ENCODE measurements at regions not wholly inside any gene's neighbourhood (a gene's known extent, or its start where the extent isn't known, plus 50 kb on each side); places are given as distances from the start of the nearest gene placed in this dataset.

DNA sequence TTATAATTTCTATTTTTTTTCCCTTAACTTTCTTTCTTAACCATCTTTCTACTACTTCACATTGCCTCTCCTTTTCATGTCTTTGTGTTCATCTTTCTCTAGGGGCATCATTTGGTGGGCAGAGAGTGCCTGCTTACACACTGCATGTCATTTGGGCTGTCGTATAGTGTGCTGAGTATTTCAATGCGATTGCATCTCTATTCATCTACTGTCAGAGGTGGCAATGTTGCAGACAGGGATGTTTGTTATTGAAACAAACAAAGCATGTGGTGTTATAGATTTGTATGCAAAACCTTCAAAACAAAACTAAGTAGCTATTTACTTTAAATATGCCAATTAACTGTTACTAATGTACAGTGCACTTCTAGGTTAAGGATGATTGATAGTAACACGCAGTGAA, 141.1 kb upstream of the MEF2C start:
- Histone ChIP-seq H3K4me1 (ENCODE audit: control insufficient read depth, insufficient read depth, low read length) (no peaks in the 10 kb centered on the region), H3K4me3 (ENCODE audit: low read depth in 2 of 2, low read length in 2 of 2) (no peak overlapping the region), H3K27ac (ENCODE audit: low read length) (no peak overlapping the region), H3K9me3 (ENCODE audit: control insufficient read depth, insufficient read depth, low read depth, low read length) (no peaks in the 10 kb centered on the region), H3K27me3 (ENCODE audit: control insufficient read depth, insufficient read depth, low read length) (no peaks in the 10 kb centered on the region), H3K36me3 (ENCODE audit: control insufficient read depth, insufficient read depth, low read length) (no peaks in the 10 kb centered on the region)
- in situ Hi-C loops (cut with HindIII; ENCODE audit: low pct_unique_long_range_greater_than_20kb, low sequenced_read_pairs), result no loop called here
- CTCF ChIA-PET, result no interaction called here
- ATAC-seq, result no peak
- intact Hi-C loops (cut with micrococcal nuclease; ENCODE audit: unreplicated experiment), result no loop called here
- POLR2A ChIA-PET, result no interaction called here
- no peak for TF ChIP-seq TCF7L2 (IDR thresholded peaks at IDR 0.05; ENCODE audit: low read depth, low read length)
- TF ChIP-seq, protein P1, sequence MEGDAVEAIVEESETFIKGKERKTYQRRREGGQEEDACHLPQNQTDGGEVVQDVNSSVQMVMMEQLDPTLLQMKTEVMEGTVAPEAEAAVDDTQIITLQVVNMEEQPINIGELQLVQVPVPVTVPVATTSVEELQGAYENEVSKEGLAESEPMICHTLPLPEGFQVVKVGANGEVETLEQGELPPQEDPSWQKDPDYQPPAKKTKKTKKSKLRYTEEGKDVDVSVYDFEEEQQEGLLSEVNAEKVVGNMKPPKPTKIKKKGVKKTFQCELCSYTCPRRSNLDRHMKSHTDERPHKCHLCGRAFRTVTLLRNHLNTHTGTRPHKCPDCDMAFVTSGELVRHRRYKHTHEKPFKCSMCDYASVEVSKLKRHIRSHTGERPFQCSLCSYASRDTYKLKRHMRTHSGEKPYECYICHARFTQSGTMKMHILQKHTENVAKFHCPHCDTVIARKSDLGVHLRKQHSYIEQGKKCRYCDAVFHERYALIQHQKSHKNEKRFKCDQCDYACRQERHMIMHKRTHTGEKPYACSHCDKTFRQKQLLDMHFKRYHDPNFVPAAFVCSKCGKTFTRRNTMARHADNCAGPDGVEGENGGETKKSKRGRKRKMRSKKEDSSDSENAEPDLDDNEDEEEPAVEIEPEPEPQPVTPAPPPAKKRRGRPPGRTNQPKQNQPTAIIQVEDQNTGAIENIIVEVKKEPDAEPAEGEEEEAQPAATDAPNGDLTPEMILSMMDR (IDR thresholded peaks at IDR 0.05), result no peak
- TF ChIP-seq, protein P2, sequence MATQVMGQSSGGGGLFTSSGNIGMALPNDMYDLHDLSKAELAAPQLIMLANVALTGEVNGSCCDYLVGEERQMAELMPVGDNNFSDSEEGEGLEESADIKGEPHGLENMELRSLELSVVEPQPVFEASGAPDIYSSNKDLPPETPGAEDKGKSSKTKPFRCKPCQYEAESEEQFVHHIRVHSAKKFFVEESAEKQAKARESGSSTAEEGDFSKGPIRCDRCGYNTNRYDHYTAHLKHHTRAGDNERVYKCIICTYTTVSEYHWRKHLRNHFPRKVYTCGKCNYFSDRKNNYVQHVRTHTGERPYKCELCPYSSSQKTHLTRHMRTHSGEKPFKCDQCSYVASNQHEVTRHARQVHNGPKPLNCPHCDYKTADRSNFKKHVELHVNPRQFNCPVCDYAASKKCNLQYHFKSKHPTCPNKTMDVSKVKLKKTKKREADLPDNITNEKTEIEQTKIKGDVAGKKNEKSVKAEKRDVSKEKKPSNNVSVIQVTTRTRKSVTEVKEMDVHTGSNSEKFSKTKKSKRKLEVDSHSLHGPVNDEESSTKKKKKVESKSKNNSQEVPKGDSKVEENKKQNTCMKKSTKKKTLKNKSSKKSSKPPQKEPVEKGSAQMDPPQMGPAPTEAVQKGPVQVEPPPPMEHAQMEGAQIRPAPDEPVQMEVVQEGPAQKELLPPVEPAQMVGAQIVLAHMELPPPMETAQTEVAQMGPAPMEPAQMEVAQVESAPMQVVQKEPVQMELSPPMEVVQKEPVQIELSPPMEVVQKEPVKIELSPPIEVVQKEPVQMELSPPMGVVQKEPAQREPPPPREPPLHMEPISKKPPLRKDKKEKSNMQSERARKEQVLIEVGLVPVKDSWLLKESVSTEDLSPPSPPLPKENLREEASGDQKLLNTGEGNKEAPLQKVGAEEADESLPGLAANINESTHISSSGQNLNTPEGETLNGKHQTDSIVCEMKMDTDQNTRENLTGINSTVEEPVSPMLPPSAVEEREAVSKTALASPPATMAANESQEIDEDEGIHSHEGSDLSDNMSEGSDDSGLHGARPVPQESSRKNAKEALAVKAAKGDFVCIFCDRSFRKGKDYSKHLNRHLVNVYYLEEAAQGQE (IDR thresholded peaks at IDR 0.05; ENCODE audit: insufficient read depth in 1 of 2, low read depth in 2 of 2, low read length in 1 of 2), result no peak
- TF ChIP-seq SIN3A (IDR thresholded peaks at IDR 0.05; ENCODE audit: borderline replicate concordance, insufficient read depth, low read depth, low read length), result no peak
- TF ChIP-seq POLR2AphosphoS5 (IDR thresholded peaks at IDR 0.05; ENCODE audit: low read depth, low read length), result no peak
- BruUV-seq (replicated peaks), result no TSS peak
- DNase-seq (ENCODE audit: low read depth, low spot score), result no peak

DNA sequence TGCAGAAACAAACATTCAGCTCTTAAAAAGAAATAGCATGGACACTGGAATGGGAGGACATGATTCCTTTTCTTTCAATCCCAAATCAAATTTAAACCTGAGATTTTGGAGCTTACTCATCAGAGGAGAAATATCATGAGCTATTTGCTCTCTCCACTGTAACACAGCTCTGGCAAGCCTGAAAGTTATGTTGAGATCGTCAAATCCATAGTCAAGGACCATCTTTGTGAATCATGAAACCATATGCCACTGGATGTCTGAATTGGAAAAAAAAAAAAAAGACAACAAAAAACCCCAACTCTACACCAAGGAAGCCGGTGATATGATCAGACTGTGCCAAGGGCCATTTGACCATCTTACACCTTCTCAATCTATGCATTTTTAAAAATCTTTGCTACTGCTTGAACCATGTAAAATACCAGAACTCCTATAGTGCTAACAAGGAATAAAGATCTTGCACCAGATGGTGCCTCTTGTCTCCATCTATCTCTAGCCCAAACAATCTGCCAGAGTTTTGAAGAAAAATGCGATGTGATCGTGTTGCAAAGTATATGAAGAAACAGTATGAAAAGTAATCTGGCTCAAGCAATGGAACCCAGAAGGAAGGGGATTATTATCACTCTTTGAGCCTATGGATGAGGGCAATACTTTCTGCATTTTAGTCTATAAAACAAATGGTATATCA, 138.1 kb upstream of the MEF2C start:
- H3K27ac ChIP-seq (ENCODE audit: low read length), result no peak overlapping the region
- DNase-seq (ENCODE audit: low read depth, low spot score), result no peak
- no peak for ATAC-seq
- ChIA-PET POLR2A (no interaction called here), CTCF (no interaction called here)
- intact Hi-C loops (cut with micrococcal nuclease; ENCODE audit: unreplicated experiment), result no loop called here
- H3K27me3 ChIP-seq (ENCODE audit: control insufficient read depth, insufficient read depth, low read length), result no peaks in the 10 kb centered on the region
- no peaks in the 10 kb centered on the region for H3K36me3 ChIP-seq (ENCODE audit: control insufficient read depth, insufficient read depth, low read length)
- H3K4me1 ChIP-seq (ENCODE audit: control insufficient read depth, insufficient read depth, low read length), result no peaks in the 10 kb centered on the region
- no peak overlapping the region for H3K4me3 ChIP-seq (ENCODE audit: low read depth in 2 of 2, low read length in 2 of 2)
- BruUV-seq (replicated peaks), result no TSS peak
- H3K9me3 ChIP-seq (ENCODE audit: control insufficient read depth, insufficient read depth, low read depth, low read length), result no peaks in the 10 kb centered on the region
- no peak for TF ChIP-seq POLR2AphosphoS5 (IDR thresholded peaks at IDR 0.05; ENCODE audit: low read depth, low read length)
- TF ChIP-seq, protein P1 (IDR thresholded peaks at IDR 0.05), result no peak
- TF ChIP-seq, protein P2 (IDR thresholded peaks at IDR 0.05; ENCODE audit: insufficient read depth in 1 of 2, low read depth in 2 of 2, low read length in 1 of 2), result no peak
- TF ChIP-seq SIN3A (IDR thresholded peaks at IDR 0.05; ENCODE audit: borderline replicate concordance, insufficient read depth, low read depth, low read length), result no peak
- TF ChIP-seq TCF7L2 (IDR thresholded peaks at IDR 0.05; ENCODE audit: low read depth, low read length), result no peak
- in situ Hi-C loops (cut with HindIII; ENCODE audit: low pct_unique_long_range_greater_than_20kb, low sequenced_read_pairs), result no loop called here
